ENCODE measurements at regions not wholly inside any gene's neighbourhood (a gene's known extent, or its start where the extent isn't known, plus 50 kb on each side); places are given as distances from the start of the nearest gene placed in this dataset.
"Not testable (repeated sequence)": the region's sequence is repeated elsewhere in the genome, so short reads cannot be mapped to it uniquely, and the experiment has no call there.

DNA sequence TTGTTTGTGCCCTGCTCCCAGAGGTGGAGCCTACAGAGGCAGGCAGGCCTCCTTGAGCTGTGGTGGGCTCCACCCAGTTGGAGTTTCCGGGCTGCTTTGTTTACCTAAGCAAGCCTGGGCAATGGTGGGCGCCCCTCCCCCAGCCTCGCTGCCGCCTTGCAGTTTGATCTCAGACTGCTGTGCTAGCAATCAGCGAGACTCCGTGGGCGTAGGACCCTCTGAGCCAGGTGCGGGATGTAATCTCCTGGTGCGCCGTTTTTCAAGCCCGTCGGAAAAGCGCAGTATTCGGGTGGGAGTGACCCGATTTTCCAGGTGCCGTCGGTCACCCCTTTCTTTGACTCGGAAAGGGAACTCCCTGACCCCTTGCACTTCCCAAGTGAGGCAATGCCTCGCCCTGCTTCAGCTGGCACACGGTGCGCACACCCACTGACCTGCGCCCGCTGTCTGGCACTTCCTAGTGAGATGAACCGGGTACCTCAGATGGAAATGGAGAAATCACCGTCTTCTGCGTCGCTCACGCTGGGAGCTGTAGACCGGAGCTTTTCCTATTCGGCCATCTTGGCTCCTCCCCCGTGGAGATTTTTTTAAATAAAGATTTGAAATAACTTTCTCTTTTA is 189.2 kb upstream of the WSB1 start:
- H3K4me1 Mint-ChIP-seq, H3K27ac Mint-ChIP-seq, H3K4me3 Mint-ChIP-seq, H3K36me3 Mint-ChIP-seq, H3K9me3 Mint-ChIP-seq, H3K27me3 Mint-ChIP-seq, ATAC-seq: not testable (repeated sequence)

DNA sequence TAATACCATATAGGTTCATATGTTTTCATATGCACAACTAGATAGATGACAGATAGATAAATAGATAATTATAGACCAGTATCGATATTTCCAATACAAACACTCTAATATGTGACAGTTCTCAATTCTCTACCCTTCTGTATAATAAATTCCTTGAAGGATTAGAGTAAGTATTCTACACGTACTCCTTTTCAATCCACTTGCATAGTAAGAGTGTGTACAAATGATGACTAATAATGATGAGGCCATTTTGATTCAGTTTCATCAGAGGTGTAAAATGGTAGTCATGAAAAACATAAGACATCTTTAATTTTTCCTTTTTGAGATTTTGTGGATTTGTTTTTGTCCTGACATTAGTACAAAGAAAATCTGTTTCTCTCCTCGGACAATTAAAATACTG is 188.3 kb upstream of the WSB1 start:
- no peaks in the 10 kb centered on the region for H3K9me3 Mint-ChIP-seq
- no peak for ATAC-seq
- no peak overlapping the region for H3K27ac Mint-ChIP-seq
- no peaks in the 10 kb centered on the region for H3K36me3 Mint-ChIP-seq
- peaks cover 9% of the 10 kb centered on the region for H3K27me3 Mint-ChIP-seq
- no peaks in the 10 kb centered on the region for H3K4me1 Mint-ChIP-seq
- no peak overlapping the region for H3K4me3 Mint-ChIP-seq

DNA sequence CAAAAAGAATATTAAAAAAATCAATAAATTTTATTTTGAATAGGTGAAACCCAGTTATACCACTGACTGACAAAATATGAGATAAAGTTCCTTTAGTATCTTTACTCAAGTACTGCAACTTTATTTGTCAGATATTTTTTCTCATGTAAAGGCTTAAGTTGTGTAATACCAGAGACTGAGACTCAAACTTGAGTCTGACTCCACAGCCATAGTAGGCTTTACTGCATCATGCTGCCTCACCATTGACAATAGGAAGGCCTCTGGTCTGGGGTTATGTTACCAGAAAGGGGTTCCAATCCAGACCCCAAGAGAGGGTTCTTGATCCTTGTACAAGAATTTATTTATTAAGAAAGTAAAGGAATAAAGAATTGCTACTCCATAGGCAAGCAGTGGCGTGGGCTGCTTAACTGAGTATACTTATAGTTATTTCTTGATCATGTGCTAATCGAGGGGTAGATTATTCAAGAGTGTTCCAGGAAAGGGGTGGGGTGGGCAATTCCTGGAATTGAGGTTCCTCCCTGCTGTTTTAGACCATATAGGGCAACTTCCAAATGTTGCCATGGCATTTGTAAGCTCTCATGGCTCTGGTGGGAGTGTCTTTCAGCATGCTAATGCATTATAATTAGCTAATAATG is 187.4 kb upstream of the WSB1 start:
- Mint-ChIP-seq H3K4me3 (no peak overlapping the region), H3K4me1 (no peaks in the 10 kb centered on the region), H3K27me3 (peaks cover 9% of the 10 kb centered on the region), H3K27ac (no peak overlapping the region), H3K9me3 (no peaks in the 10 kb centered on the region), H3K36me3 (no peaks in the 10 kb centered on the region)
- no peak for ATAC-seq

DNA sequence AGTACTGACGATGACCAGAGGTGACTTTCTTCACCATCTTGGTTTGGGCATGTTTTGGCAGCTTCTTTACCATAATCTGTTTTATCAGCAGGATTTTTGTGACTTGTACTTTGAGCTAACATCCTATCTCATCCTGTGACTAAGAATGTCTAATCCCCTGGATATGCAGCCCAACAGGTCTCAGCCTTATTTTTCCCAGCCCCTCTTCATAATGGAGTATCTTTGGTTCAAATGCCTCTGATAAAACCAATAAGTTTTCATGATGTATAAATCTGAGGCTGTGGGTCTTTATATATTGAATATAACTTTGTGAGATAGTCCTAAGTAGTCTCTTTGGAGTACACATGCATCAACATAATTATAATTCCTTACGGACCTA is 186.9 kb upstream of the WSB1 start:
- H3K27me3 Mint-ChIP-seq, result peaks cover 9% of the 10 kb centered on the region
- no peaks in the 10 kb centered on the region for H3K4me1 Mint-ChIP-seq
- H3K4me3 Mint-ChIP-seq, result no peak overlapping the region
- no peaks in the 10 kb centered on the region for H3K9me3 Mint-ChIP-seq
- no peak for ATAC-seq
- H3K36me3 Mint-ChIP-seq, result no peaks in the 10 kb centered on the region
- no peak overlapping the region for H3K27ac Mint-ChIP-seq

DNA sequence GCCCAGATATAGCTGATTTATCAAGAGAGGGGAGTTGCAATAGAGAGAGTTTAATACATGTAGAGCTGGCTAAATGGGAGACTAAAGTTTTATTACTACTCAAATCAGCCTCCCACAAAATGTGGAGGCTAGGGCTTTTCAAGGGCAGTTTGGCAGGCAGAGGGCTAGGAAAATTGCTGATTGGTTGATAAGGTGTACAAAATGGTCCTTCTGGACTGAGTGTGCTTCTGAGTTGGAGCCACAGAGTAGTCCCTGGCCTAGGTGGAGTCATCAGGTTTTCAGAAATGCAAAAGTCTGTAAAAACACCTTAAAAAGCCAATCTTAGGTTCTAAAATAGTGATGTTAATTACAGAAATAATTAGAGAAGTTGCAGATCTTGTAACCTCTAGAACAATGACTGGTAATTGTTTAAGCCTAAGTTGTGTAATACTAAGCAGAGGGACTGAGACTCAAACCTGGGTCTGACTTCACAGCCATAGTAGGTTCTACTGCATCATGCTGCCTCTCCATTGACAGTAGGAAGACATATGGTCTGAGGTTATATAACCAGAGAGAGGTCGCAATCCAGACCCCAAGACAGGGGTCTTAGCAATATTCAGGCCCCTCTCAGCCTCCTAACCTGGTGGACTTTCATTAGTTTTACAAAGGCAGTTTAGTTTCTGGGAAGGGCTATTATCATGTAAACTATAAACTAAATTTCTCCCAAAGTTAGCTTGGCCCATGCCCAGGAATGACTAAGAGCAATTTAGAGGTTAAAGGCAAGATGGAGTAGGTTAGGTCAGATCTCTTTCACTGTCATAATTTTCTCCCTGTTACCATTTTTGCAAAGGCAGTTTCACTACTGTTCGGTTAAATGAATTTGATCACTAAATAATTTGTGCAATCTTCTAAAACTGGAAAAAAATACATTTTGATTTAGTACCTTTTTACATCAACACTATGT is 186.3 kb upstream of the WSB1 start:
- H3K9me3 Mint-ChIP-seq, H3K27ac Mint-ChIP-seq, H3K4me3 Mint-ChIP-seq, ATAC-seq, H3K36me3 Mint-ChIP-seq, H3K4me1 Mint-ChIP-seq, H3K27me3 Mint-ChIP-seq: not testable (repeated sequence)

DNA sequence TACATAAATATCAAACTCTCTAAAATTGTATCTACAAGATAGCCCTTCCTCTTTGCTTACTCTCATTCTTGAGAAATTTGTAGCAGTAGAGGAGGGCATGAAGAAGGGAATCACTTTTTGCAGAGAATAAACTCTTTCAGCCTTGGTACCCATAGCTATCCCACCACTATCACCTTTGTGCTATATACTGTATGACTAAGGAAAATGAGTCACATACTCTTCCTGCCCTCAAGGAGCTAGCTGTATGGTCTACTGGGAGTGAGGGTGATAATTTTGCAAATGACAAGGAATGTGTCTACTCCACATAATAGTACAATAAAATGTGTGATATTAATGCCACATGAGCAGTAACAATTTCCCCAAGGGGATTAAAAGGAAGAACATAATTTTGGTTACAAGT is 184.6 kb upstream of the WSB1 start:
- Mint-ChIP-seq H3K27ac (no peak overlapping the region), H3K4me3 (no peak overlapping the region), H3K4me1 (no peaks in the 10 kb centered on the region), H3K9me3 (no peaks in the 10 kb centered on the region), H3K27me3 (no peaks in the 10 kb centered on the region), H3K36me3 (no peaks in the 10 kb centered on the region)
- no peak for ATAC-seq

DNA sequence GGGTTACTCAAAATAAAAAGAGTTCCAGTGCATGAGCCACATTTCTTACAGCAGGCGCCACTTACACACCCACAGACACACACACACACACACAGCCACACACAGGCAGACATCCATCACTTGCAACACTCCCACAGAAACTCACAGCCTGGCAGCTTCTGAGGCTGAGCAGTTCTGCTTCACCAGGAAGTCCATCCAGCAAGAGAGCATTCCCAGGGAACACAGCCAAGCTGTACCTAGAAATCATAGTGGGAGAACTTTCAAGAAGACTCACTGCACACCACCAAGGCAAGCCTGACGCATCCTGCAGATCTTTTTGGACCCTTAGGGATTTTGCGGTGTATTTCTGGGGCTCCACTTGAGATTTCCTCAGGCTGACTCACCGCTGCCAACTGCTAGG is 140.9 kb upstream of the WSB1 start:
- Mint-ChIP-seq H3K9me3 (no peaks in the 10 kb centered on the region), H3K27ac (no peak overlapping the region), H3K4me1 (no peaks in the 10 kb centered on the region), H3K36me3 (no peaks in the 10 kb centered on the region), H3K4me3 (no peak overlapping the region), H3K27me3 (no peaks in the 10 kb centered on the region)
- no peak for ATAC-seq

DNA sequence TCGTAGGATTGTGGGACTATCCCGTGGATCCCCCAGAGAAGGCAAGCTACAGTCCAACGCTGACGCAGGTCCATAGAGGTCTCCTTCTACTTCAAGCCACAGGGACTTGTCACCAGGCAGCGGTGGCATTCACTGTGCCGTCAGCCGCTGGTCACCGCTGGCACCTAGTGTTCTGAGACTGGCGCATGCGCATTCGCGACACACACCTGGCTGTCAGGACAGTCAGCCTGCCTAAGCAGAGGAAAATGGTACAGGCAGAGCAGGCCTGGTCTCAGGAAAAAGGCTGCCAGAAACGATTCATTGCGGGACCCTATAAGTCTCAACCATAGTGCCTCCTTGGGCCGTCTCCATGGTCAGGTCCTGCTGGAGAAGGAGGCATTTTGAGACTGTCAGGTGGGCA is 138.0 kb upstream of the WSB1 start:
- H3K27me3 Mint-ChIP-seq, result no peaks in the 10 kb centered on the region
- no peak overlapping the region for H3K4me3 Mint-ChIP-seq
- no peak for ATAC-seq
- no peaks in the 10 kb centered on the region for H3K9me3 Mint-ChIP-seq
- H3K27ac Mint-ChIP-seq, result no peak overlapping the region
- no peaks in the 10 kb centered on the region for H3K4me1 Mint-ChIP-seq
- H3K36me3 Mint-ChIP-seq, result no peaks in the 10 kb centered on the region

DNA sequence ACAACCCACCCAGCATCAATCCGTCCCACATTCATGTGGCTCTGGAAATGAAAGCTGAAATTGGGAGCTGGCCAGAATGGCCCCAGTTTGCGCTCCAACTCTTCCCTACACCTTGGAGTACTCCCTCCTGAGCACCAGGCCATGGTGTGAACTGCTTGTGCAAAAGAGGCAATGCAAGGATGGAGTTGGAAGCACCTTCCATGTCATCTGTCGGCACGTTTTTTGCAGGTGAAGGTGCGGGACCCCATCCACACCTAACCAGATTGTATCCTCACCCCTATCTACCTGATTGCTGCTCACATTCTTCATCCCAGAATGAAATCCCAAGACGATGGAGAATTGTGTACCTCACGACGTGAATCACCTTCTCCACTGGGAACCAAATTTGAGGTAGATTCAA is 136.6 kb upstream of the WSB1 start:
- Mint-ChIP-seq H3K9me3 (no peaks in the 10 kb centered on the region), H3K36me3 (no peaks in the 10 kb centered on the region), H3K4me1 (no peaks in the 10 kb centered on the region), H3K27ac (no peak overlapping the region), H3K4me3 (no peak overlapping the region), H3K27me3 (no peaks in the 10 kb centered on the region)
- no peak for ATAC-seq

DNA sequence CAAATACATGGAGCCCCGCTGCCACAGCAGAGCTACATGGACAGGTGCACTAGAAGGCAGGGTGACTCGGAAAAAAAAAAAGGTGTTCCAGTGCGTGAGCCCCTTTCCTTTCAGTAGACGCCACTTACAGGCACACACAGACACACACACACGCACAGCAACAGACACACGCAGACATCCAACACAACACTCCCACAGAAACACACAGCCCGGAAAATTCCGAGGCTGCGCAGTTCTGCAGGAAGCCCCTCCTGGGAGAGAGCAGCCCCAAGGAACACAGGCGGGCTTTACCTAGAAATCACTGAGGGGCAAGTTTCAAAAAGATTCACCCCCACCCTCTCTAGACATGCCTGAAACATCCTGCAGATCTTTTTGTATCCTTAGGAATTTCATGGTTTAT is 136.0 kb upstream of the WSB1 start:
- no peak for ATAC-seq
- H3K27me3 Mint-ChIP-seq, result no peaks in the 10 kb centered on the region
- H3K4me3 Mint-ChIP-seq, result no peak overlapping the region
- no peaks in the 10 kb centered on the region for H3K9me3 Mint-ChIP-seq
- H3K27ac Mint-ChIP-seq, result no peak overlapping the region
- H3K4me1 Mint-ChIP-seq, result no peaks in the 10 kb centered on the region
- H3K36me3 Mint-ChIP-seq, result no peaks in the 10 kb centered on the region

DNA sequence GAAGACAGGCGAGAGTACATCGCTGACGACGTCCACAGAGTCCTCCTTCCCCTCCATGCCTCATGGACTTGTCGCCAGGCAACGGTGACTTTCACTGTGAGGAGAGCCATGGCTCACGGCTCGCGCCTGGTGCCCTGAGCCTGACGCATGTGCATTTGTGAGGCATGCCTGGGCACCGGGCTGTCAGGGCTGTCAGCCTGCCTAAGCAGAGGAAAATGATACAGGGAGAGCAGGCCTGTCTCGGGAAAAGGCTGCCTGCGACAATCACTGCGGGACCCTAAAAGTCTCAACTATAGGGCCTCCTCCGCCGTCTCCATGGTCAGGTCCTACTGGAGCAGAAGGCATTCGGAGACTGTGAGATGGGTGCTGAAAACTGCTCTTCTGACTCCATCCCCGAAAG is 135.5 kb upstream of the WSB1 start:
- H3K36me3 Mint-ChIP-seq, result no peaks in the 10 kb centered on the region
- no peaks in the 10 kb centered on the region for H3K9me3 Mint-ChIP-seq
- no peak for ATAC-seq
- no peaks in the 10 kb centered on the region for H3K4me1 Mint-ChIP-seq
- no peaks in the 10 kb centered on the region for H3K27me3 Mint-ChIP-seq
- H3K27ac Mint-ChIP-seq, result no peak overlapping the region
- no peak overlapping the region for H3K4me3 Mint-ChIP-seq

DNA sequence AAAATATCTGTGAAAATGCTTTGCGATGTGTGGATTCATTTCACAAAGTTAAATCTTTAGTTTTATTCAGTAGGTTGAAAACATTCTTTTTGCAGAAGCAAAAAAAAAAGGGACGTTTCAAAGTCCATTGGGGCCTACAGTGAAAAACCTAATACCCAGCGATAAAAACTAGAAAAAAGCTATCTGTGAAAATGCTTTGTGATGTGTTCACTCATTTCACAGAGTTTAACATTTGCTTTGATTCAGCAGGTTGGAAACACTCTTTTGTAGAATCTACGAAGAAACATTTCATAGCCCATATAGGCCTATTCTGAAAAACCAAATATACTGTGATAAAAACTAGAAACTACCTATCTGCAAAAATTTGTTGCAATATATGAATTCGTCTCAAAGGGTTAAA is 113.6 kb upstream of the WSB1 start:
- no peaks in the 10 kb centered on the region for H3K27me3 Mint-ChIP-seq
- no peak for ATAC-seq
- no peak overlapping the region for H3K27ac Mint-ChIP-seq
- no peak overlapping the region for H3K4me3 Mint-ChIP-seq
- no peaks in the 10 kb centered on the region for H3K9me3 Mint-ChIP-seq
- no peaks in the 10 kb centered on the region for H3K36me3 Mint-ChIP-seq
- H3K4me1 Mint-ChIP-seq, result peaks cover 16% of the 10 kb centered on the region

DNA sequence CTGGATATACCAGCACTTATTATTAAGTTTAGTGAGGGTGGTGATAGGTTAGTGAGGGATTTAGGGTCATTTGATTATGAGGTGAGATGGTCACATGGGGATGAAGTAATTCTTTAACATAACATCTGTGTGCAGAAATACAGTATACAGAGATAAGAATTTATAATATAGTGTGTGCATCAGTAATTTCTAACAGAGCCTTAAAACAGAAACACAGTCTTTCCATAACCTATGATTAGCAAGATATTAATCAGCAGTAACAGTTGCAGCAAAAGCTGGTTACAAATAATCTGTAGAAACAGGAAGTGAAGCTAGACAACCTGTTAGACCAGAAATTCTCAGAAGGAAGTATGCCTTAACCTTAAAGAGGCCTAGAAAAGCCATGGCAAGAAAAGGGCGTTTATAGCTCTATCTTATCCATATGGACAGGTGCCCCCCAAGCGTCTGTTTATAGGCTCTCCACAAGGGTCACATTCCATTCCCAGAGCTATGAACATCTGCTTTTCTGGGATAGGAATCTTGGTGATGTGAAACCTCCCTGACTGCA is 112.5 kb upstream of the WSB1 start:
- not testable (repeated sequence) for H3K27me3 Mint-ChIP-seq

DNA sequence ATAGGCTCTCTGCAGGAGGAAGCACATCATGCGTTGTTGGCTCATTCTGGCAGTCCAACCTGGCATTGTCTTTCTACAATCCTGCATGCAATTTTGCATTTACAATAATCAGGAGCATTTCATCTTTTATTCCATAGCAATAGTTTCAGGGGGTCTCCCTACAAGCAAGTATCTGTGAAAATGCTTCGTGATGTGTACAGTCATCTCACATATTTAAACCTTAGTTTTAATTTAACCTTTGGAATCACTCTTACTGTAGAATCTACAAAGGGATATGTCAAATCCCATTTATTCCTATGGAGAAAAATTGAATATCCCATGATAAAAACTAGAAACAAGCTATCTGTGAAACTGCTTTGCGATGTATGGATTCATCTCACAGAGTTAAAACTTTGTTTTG is 112.0 kb upstream of the WSB1 start:
- Mint-ChIP-seq H3K27ac (peak overlapping the region; percentile 93), H3K4me3 (no peak overlapping the region), H3K9me3 (no peaks in the 10 kb centered on the region), H3K36me3 (no peaks in the 10 kb centered on the region), H3K4me1 (peaks cover 16% of the 10 kb centered on the region), H3K27me3 (no peaks in the 10 kb centered on the region)
- no peak for ATAC-seq

More for the DNA sequence above, 112.5 kb upstream of the WSB1 start:
- peaks cover 16% of the 10 kb centered on the region for H3K4me1 Mint-ChIP-seq
- peak; percentile 55 for ATAC-seq
- H3K9me3 Mint-ChIP-seq, H3K36me3 Mint-ChIP-seq: not testable (repeated sequence)
- H3K4me3 Mint-ChIP-seq, result peak overlapping the region; percentile 20
- peak overlapping the region; percentile 93 for H3K27ac Mint-ChIP-seq

DNA sequence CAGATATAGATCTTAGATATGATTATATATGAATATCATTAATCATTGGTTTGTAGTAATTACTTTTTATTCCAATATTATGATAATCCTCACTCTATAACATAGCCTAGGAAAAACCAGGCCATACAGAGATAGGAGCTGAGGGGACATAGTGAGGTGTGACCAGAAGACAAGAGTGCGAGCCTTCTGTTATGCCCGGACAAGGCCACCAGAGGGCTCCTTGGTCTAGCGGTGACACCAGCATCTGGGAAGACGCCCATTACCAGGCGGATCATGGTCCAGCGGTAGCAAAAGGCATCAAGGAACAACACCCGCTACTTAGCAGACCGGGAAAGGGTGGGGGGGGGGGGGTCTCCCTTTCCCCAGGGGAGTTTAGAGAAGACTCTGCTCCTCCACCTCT is 96.4 kb upstream of the WSB1 start:
- H3K9me3 Mint-ChIP-seq, H3K4me3 Mint-ChIP-seq, H3K36me3 Mint-ChIP-seq, H3K27ac Mint-ChIP-seq, ATAC-seq, H3K27me3 Mint-ChIP-seq: not testable (repeated sequence)
- peaks cover 12% of the 10 kb centered on the region for H3K4me1 Mint-ChIP-seq

DNA sequence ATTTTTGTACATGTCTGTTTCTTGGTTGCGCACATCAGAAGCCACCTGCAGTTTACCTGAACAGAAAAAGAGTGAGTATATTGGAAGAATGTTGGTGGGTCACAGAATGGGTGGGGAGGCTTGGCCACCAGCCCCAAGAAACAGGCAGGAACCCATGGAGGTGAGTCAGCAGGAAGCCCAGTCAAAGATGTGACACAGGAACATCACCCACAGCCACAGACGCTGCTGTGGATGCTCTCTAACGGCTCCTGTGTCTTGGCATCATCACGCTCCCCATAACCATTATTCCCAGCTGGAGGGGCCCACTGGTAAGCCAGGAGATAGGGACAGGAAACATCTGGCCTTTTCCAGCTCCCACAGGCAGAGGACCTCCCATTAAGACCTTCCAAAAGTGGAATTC is 94.0 kb upstream of the WSB1 start:
- Mint-ChIP-seq H3K9me3 (no peaks in the 10 kb centered on the region), H3K36me3 (no peaks in the 10 kb centered on the region), H3K4me3 (no peak overlapping the region), H3K4me1 (peaks cover 12% of the 10 kb centered on the region), H3K27me3 (no peaks in the 10 kb centered on the region), H3K27ac (no peak overlapping the region)
- ATAC-seq, result no peak
